NOMO-1 treated with dmso at 0.1 percent for 144 hours (cell line): ENCODE measurements at regions not wholly inside any gene's neighbourhood (a gene's known extent, or its start where the extent isn't known, plus 50 kb on each side); places are given as distances from the start of the nearest gene placed in this dataset.
"Not testable (repeated sequence)": the region's sequence is repeated elsewhere in the genome, so short reads cannot be mapped to it uniquely, and the experiment has no call there.

Source experiments
- DNase-seq: peaks from one replicate; lab custom pipeline; 2025; ENCODE audit not compliant: unreplicated experiment; lab: John Stamatoyannopoulos, UW

- DNase-seq = no peak
Measured at GRCh38 chr5:143588933-143589662, 185.6 kb upstream of the NR3C1 start.

- not testable (repeated sequence) for DNase-seq
Measured at GRCh38 chr5:143588121-143588520, 184.6 kb upstream of the NR3C1 start.

GRCh38 chr5:143586781-143587362 is 183.4 kb upstream of the NR3C1 start:
- DNase-seq = no peak

DNA sequence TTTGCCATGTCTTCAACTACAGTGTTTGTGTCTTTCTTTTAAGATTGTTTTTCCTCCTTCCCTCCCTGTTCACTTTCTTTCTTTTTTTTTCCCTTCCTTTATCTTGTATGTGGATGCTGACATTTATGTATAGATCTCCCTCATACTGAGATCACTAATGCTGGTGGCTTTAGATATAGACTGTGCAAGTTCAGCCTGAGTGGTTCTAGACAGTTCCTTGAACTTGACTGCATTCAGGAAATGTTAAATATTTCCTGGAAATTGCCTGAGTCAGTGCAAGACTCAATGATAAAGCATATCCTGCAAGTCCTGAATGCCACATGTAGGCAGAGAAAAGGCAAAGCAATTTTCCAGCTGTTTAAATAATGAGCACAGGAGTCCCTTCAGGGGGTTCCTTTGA is 182.5 kb upstream of the NR3C1 start:
- DNase-seq = no peak

GRCh38 chr5:143583409-143583808 is 179.9 kb upstream of the NR3C1 start:
- DNase-seq = no peak

GRCh38 chr5:143582869-143583268 is 179.4 kb upstream of the NR3C1 start:
- peak; percentile 30 for DNase-seq

- no peak for DNase-seq
Measured at GRCh38 chr5:143582176-143582575, 178.7 kb upstream of the NR3C1 start.

GRCh38 chr5:143581649-143582048 is 178.2 kb upstream of the NR3C1 start:
- no peak for DNase-seq

DNA sequence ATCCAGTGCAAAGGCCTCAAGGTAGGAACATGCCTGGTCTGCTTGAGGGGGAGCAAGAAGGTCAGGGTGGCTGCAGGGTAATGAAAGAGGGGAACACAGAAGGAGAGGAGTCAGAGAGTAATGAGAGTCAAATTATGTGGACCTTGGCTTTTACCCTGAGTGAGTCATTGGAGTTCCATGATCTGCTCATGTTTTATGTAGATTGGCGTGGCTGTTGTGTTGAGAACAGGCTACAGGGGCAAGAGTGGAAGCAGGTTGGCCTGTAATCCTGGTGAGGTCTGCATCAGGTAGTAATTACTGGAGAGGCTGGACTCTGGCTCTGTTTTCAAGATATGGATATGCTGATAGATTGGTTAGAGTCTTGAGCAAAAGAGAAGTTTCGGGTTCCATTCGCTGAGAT is 177.7 kb upstream of the NR3C1 start:
- no peak for DNase-seq

- DNase-seq = no peak
Measured at GRCh38 chr5:143576711-143577484, 173.4 kb upstream of the NR3C1 start.

DNA sequence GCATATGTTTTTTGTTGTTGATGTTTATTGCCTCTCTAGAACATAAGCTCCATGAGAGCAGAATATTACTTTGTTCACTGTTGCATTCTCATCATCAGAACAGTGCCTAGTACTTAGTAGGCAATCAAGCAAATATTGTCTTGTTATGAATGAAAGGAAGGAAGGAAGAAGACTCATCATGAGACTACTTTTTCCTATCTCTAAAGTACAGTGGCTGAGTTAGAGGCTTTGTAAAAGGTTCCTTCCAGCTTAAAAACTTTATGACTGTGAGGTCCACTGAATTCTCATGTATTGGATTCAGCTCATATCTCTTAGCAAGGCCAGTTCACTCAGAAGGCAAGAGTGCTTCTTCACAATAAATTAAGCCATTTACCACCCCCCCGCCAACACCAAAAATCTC is 171.8 kb upstream of the NR3C1 start:
- DNase-seq = no peak

DNA sequence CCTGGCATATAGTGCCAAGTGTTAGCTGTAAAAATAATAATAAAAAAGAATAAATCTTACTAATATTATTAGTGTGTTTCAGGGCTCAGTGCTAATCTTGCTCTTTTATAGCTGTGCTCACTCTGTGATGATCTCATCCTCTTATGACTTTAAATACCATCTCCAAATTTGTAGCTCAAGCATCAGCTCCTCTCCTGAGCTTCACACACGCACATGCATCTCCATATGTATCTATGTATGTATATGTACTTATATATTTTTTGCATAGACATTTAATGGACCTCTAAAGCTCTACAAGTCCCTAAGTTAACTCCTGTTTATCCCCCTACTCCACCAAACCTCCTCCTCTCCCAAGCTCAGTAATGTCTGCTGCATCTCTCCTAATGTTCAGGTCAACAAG is 170.8 kb upstream of the NR3C1 start:
- no peak for DNase-seq

DNA sequence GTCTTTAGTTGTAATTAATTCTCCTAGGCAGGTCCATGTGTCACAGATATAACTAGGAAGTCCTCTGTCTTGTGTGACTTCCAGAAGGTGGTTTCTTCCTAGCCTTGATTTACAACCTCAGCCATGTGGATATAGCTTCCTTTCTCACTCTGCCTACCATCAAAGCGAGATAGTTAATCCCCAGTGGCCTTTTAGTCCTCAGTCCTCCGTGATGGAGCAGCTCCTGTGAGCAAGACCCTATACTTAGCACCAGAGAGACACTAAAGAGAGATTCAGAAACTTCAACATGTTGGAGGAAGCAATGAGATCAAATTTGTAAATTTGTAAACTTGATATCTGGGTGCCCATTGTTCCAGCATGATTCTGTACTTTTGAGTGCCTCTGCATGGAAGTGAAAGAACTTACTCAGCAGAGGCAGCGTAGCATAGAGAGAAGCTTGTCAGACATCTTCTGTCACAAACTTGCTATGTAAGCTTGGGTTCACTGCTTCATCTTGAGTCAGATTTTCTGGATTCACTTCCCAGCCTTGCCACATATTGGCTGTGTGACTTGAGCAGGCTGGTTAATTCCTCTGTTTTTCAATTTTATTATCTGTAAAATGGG is 170.2 kb upstream of the NR3C1 start:
- no peak for DNase-seq

- no peak for DNase-seq
Measured at GRCh38 chr5:143572671-143573070, 169.2 kb upstream of the NR3C1 start.

GRCh38 chr5:143571642-143572624 is 168.4 kb upstream of the NR3C1 start:
- no peak for DNase-seq

DNA sequence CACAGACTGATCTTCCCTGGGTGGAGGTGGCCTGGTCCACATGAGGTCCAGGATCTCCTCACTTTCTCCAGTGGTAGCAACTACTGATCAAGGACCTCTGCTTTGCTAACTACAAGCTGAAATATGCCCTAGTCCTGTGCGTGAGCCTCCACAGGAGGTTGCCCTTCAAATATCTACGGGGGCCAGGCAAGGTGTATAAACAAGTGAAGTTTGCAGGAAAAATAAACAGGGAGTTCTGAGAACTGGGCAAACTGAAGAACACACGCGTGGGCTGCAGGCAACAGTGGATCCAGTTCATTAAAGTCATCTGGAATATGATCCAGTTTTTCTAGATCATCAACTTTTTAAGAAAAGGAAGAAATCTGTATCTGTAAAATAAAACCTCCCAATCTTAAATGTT is 167.5 kb upstream of the NR3C1 start:
- no peak for DNase-seq

GRCh38 chr5:143569722-143570567 is 166.5 kb upstream of the NR3C1 start:
- DNase-seq = no peak

GRCh38 chr5:143569213-143569701 is 165.8 kb upstream of the NR3C1 start:
- DNase-seq = no peak
